HL-60 (cell line): ENCODE measurements at regions not wholly inside any gene's neighbourhood (a gene's known extent, or its start where the extent isn't known, plus 50 kb on each side); places are given as distances from the start of the nearest gene placed in this dataset.

Source experiments
- POLR2AphosphoS5 ChIP-seq: IDR thresholded peaks from 2 replicates; pipeline ENCODE4 v1.6.1; 2012; ENCODE audit warnings: low read depth
- TF ChIP-seq, protein P1 (sequence below): IDR thresholded peaks from one replicate; pipeline ENCODE4 v1.5.1; 2011; ENCODE audit warnings: low read length, control low read depth, inconsistent platforms; ENCODE audit not compliant: insufficient read depth

DNA sequence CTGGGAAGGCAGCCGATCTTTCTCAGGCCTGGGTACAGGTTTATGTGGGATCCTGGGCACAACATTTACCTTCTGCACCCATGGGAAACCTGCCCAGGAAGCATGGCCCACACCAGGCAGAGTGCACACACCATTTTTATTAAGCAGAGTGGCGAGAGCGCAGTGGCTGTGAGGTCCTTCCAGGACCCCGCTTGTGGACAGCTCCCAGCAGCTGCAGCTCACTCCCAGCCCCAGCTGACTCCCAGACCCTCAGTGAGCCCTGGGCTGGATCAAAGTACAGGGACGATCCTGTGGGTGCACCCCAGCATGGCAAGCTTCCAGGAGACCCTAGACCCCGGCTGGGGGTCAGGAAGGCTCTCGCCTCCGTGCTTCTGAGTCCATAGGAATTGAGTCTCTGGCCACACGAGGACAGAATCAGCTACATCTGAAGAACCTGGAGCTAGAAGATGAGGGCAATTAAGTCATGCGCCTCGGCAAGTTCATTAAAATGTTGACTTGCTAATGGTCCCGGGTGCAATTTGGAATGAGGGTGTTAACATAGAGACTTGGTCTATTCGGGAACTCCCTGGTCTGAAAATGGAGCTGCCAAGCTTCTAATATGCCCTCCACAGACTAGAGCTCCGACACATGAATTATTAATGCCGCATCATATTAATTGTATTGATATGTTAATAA lies 65.4 kb upstream of the SLCO4A1 start:
- TF ChIP-seq, protein P1, sequence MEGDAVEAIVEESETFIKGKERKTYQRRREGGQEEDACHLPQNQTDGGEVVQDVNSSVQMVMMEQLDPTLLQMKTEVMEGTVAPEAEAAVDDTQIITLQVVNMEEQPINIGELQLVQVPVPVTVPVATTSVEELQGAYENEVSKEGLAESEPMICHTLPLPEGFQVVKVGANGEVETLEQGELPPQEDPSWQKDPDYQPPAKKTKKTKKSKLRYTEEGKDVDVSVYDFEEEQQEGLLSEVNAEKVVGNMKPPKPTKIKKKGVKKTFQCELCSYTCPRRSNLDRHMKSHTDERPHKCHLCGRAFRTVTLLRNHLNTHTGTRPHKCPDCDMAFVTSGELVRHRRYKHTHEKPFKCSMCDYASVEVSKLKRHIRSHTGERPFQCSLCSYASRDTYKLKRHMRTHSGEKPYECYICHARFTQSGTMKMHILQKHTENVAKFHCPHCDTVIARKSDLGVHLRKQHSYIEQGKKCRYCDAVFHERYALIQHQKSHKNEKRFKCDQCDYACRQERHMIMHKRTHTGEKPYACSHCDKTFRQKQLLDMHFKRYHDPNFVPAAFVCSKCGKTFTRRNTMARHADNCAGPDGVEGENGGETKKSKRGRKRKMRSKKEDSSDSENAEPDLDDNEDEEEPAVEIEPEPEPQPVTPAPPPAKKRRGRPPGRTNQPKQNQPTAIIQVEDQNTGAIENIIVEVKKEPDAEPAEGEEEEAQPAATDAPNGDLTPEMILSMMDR: no peak
- no peak for TF ChIP-seq POLR2AphosphoS5
